ENCODE measurements at regions not wholly inside any gene's neighbourhood (a gene's known extent, or its start where the extent isn't known, plus 50 kb on each side); places are given as distances from the start of the nearest gene placed in this dataset.

DNA sequence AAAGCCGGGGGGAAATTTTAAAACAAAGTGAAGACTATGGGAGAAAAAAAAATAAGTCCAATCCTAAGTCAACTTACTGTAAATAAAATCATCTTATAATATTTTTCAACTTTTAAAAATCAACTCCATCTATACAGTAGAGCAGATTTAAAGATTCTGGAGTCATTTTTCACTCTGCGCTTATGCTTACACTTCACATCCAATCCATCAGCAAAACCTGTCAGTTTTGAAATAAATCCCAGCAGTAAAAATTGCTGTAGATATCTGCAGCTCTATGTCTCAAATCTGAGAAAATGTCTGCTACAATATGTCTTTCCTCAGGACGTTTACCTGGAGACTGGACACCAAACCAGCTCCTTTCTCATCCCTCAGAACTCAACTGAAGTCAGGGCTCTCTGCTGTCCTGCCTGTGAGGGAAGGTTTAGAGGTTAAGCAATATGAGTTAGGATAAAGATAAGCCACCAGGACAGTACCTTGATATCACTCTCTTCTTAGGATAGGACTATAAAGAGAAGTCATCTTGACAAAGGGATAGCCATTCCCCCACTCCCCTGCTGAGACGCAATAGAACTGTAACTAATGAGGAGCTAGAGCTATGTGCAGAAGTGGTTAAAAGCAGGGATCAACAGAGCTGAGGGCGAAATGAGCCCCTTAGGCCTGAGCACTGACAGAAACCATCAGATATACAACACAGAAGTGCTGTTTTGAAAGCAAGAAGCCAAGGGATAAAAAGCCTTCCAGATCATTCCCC, 254.7 kb upstream of the KLHL1 start:
- no peak for DNase-seq

GRCh38 chr13:70357031-70357430, 248.8 kb upstream of the KLHL1 start:
- DNase-seq, result no peak

DNA sequence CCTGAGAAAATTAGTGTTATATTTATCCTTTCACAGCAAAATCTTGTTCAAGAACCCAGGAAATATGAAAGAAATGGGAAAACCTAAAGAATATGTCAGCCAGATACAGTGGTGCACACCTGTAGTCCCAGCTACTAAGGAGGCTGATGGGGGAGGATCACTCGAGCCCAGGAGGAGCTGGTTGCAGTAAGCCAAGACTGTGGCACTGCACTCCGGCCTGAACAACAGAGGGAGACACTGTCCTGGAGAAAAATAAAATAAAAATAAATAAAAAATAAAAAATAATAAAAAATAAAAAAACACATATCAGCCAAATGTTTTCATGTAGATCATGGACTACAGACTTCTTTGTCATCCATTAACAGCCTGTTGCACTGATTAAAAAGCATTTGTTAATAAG, 244.8 kb upstream of the KLHL1 start:
- DNase-seq, result no peak

GRCh38 chr13:70347947-70348620, 239.8 kb upstream of the KLHL1 start:
- no peak for DNase-seq

GRCh38 chr13:70339738-70340137, 231.5 kb upstream of the KLHL1 start:
- no peak for DNase-seq

- DNase-seq, result no peak
Observed at GRCh38 chr13:70338609-70339008, 230.4 kb upstream of the KLHL1 start.

DNA sequence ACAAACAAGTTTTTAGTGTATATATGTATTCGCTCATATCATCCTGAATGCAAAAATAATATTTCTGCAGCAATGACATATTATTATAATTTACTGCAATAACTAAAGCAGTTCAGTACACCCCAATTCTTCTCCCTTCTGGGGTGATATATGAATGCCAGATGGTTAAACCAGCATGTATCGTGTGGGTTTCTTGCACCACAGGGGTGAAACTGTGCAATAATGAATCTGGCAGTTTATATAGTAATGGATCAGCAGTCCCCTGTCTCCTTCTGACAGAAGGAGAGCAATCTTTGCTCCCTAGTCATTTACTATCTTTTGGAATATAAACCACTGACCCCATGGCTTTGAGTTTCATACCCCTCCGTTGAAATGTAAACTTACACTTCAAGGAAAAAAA, 228.6 kb upstream of the KLHL1 start:
- DNase-seq, result no peak

GRCh38 chr13:70333752-70334151, 225.5 kb upstream of the KLHL1 start:
- no peak for DNase-seq

DNA sequence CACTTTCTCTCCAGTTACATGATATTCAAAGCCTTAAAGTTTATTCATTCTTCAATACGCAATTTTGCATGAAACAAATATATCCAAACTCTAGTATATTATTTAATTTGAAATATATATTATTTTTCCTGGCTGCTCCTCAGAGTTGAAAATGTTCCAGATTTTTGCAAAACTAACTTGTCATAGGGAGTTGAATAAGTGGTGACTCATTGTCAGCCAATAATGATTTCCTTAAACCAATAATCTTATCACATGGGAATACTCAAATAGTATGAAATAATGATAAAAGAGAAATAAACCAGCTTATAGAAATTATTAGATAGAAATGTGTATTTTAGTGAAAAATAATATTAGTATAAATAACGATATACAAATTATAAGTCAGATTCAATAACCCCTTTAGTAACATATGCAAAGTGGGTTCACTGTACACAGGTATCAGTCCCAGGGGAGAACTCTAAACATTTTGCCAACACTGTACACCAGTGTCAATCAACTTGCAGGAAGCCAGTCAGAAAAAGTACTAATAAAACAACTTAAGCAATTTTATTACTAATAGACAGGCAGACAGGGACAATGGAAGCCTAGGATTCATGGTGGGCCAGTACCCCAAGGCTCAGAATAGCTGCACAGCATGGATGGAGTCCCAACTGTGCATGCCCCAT, 222.6 kb upstream of the KLHL1 start:
- DNase-seq, result no peak

DNA sequence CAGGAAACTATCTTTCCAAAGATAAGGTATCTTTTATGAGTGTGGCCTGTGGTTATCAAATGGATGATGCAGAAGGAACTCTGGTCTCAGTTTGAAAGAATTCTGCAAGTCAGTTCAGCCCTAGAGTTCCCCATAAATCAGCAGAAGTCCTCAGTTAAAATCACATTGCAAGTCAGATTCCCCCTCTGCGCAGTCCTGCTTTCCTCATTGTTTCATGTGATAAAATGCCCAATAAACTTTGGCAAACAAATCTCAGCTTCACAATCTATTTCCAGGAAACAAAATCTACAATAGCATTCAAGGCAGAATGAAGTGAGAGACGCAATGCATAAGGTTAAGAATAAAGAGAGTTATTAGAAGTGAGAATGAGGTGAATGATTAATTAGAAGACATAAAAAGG, 216.3 kb upstream of the KLHL1 start:
- no peak for DNase-seq

GRCh38 chr13:70311191-70311590, 202.9 kb upstream of the KLHL1 start:
- no peak for DNase-seq

- no peak for DNase-seq
Observed at GRCh38 chr13:70310396-70311119, 202.3 kb upstream of the KLHL1 start.

- no peak for DNase-seq
Observed at GRCh38 chr13:70297189-70297616, 189.0 kb upstream of the KLHL1 start.

GRCh38 chr13:70284371-70284770, 176.1 kb upstream of the KLHL1 start:
- no peak for DNase-seq

DNA sequence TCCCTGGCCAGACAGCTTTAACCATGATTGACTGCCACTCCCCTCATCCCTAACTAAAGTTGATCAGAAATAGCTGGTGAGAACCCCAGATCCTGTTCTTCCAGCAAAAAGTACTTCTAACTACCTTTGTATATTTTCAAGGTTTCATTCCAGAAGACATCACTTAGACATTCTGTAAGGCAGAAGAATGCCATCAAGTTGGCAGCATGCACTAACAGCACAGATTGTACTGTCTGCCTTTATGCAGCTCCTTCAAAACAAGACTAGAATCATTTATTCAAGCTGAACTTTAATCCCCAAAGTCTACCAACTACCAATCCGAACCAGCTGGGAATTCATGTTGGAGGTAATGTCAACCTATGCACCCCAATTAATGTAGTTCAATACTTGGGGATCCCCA, 167.6 kb upstream of the KLHL1 start:
- DNase-seq, result no peak

- DNase-seq, result no peak
Observed at GRCh38 chr13:70255406-70255991, 147.2 kb upstream of the KLHL1 start.

DNA sequence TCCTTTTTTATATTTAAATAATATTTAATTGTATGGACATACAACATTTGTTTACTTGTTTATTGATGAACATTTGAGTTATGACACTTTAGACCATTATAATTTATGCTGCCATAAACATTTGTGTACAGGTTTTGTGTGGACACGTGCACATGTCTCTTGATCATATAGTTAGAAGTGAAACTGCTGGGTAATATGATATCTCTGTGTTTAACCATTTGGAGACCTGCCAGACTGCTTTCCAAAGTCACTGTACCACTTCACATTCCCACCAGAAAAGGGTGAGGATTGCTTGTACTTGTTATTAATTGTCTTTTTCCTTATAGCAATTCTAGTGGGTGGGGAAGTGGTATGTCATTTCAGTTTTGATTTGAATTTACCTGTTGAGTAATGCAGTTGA, 145.6 kb upstream of the KLHL1 start:
- no peak for DNase-seq

DNA sequence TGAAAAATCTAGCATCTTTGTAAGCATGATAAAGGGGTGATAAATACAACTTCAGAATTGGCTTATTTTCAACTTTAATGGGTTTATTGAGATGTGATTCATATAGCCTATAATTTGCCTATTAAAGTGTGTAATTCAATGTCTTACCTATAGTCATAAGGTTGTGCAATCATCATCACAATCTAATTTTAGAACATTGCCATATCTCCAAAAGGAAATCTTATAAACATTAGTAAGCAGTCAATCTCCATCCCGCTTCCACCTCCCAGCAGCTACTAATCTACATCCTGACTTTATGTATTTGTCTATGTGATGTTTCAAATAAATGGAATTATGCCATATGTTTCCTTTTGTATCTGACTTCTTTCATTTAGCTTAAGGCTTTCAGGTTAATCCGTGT, 145.2 kb upstream of the KLHL1 start:
- DNase-seq, result no peak

DNA sequence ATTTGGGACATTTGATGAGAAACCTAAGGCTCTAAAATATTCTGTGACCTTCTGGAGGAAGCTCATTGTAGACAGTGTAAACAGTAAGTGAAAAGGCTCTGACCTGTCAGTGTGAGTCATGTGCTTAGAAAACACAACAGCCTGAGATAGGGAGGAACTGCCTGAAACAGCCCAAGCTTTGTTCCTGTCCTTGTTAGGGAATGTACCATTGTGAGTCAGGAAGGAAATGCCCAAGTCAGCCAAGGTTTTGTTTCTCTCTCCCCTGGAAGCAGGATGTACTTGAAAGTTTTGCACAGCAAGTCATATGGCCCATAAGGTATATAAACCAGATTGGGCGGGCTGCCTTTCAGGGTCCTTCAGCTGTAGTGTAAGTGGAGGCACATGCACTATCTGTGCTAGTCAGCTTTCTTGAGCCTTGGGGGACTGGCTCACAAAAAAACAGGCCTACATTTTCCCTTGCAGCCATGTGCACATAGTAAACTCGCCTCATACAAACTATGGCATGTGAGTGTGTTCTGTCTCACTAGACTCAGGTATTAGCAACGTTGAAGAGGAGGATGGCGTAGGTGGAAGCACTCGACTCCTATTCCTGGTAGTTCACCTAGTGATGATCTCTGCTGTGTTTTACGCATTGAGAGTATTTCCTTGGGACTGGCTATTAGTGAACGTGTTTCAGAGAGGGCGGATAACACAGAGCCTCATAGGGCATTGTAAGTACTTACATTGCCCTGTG, 141.2 kb upstream of the KLHL1 start:
- no peak for DNase-seq

- DNase-seq, result no peak
Observed at GRCh38 chr13:70237131-70237530, 128.9 kb upstream of the KLHL1 start.

GRCh38 chr13:70235565-70235964, 127.3 kb upstream of the KLHL1 start:
- no peak for DNase-seq

DNA sequence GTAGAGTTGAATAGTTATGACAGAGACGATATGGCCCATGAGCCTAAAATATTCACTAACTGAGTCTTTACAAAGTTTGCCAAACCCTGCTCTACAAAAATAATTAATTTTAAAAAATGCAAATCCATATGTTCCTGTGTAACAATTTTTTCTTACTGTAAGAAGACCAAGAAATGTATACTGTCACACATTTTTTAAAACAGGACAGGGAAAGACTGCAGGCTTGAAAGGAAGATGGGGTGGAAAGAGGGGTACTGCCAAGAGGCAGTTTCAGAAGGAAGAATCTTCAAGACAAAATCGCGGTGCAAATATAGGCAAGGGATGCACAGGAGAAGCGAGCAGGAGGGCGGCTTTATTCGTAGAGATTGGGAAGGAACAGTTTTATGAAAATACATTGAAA, 115.7 kb upstream of the KLHL1 start:
- no peak for DNase-seq
